ENCODE measurements at regions not wholly inside any gene's neighbourhood (a gene's known extent, or its start where the extent isn't known, plus 50 kb on each side); places are given as distances from the start of the nearest gene placed in this dataset.

DNA sequence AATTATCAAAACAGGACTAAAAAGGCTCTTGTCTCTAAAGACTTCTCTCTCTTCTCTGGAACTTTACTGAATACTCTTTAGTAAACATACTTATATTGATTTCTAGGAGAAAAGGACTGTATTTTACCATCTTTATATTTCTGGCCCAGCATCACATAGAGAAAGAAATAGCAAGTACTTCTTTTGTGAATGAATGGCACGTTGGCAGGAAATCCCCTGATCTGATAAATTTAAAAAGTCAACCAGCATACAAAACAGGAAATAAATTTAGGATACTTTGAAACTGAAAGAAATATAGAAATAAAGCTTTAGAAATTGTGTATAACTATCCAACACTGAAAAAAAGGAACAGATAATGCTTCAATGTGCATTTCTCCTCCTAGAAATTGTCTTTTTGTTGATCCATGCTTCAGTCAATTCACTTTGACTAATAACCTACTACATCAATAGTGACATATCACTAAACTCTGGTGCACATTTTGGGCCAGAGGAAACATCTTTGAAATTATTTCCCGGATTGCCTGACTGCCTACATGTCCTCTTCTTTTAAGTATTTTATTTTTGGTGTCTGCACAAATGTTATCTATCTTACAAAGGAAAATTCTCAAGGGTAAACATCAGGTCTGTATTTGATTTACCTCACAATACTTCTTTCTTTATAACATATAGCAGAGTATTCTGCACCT lies 183.5 kb upstream of the FSTL5 start:
- no peak for DNase-seq

DNA sequence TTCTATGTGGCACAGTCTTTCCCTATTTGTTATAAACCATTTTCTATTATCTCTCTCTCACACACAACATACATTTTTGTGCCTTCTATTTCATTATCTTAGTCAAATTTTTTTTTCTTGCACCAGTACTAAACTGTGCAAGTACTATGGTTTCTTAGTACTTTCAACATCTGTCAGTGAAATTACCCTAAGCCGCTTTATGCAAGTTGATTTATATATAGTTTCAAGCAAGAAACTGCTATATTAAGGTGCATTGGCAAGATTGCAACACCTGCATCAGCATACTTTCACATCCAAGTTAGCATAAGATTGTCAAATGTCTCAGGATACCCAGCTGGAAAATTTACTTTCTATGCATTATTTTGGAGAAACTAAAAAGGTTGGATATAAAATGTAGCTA lies 180.2 kb upstream of the FSTL5 start:
- DNase-seq: no peak

DNA sequence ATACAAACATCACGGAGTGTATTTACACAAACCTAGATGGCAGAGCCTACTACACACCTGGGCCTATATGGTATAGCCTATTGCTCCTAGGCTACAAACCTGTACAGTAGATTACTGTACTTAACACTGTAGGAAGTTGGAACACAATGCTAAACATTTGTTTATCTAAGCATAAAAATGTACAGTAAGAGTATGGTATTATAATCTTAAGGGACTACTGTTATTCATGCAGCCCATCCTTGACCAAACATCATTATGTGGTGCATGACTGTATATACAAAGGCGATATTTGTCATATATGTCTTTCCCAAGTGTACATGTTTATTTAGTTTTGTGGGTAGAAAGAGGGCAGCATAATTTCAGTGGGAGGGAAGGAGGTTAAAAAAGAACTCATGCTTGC lies 177.7 kb upstream of the FSTL5 start:
- no peak for DNase-seq

DNA sequence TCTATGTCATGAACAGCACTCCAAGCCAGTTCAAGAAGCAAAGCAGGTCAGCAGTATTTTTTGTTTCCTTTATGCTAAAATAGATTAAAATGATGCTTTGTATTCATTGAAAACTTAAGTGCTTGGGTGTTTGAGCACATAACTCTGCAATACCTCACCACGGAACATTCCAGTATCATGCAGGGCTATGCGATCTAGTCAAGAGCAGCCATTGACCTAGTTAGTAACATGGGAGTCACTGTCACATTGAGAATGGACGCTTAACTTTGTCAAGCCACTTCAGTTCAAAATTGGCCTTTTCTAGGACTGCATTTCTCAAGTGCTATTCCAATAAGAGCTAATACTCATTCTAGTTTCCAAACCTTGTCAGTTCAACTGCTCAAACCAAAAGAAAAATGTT lies 160.1 kb upstream of the FSTL5 start:
- DNase-seq: peak; percentile 29

- no peak for DNase-seq
These were observed 158.3 kb upstream of the FSTL5 start for GRCh38 chr4:162322054-162322453.

DNA sequence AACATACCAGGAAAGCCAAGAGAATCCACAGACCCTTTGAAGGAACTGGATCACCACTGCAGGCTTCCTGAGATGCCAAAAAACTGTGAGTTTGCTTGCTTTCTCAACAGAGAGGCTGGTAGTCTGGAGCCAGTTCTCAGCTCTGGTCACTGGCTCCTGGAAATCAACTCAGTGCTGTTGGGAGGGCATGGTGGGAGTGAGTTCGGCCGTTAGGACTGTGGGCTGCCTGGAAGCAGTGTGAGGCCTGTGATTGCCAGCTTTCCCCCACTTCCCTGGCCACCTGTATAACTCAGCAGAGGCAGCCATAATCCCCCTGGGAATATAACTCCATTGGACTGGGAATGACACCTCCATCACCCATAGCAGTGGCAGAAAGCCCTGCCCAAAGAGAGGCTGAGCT lies 122.0 kb upstream of the FSTL5 start:
- DNase-seq: no peak

DNA sequence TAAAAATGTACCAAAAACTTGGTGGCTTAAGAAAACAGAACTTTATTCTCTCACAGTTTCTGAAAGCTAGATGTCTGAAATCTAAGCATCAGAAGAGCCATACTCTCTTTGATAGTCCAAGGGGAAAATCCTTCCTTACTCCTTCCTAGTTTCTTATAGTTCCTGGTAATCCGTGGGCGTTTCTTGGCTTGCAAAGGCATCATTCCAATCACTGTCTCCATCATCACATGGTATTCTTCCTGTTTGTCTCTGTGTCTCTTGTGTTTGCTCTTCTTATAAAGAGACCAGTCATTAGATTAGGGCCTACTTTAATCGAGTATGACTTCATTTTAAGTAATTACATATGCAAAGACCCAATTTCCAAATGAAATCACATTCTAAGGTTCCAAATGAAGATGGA lies 118.9 kb upstream of the FSTL5 start:
- no peak for DNase-seq

GRCh38 chr4:162274354-162274753 lies 110.6 kb upstream of the FSTL5 start:
- no peak for DNase-seq

GRCh38 chr4:162272215-162272614 lies 108.4 kb upstream of the FSTL5 start:
- DNase-seq: no peak

DNA sequence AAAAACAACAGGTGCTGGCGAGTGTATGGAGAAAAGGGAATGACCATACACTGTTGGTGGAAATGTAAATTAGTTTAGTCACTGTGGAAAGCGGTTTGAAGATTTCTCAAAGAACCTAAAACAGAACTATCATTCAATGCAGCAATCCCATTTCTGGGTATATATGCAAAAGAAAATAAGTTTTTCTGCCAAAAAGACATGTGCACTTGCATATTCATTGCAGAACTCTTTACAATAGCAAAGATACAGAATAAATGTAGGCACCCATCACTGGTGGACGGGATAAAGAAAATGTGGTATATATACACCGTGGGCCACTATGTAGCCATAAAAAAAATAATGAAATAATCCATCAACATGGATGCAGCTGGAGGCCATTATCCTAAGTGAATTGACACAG lies 105.1 kb upstream of the FSTL5 start:
- DNase-seq: no peak

DNA sequence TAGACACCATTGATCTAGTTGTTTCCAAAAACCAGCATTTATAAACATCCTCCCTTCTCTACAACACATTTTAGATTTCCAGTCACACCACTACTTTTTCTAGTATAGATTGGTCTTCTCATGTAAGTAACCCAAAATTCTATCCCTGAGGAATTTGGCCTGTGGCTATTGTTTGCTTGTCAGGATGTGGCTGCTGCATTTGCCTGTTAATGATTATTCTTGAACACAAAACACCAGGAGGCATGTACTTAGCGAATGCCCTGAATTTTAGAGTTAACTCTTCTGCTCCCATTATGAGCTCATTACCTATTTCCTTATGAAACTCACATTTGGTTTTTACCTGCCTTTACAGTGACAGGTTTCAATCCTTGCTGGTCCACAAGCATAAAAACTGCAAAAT lies 102.0 kb upstream of the FSTL5 start:
- DNase-seq: no peak

DNA sequence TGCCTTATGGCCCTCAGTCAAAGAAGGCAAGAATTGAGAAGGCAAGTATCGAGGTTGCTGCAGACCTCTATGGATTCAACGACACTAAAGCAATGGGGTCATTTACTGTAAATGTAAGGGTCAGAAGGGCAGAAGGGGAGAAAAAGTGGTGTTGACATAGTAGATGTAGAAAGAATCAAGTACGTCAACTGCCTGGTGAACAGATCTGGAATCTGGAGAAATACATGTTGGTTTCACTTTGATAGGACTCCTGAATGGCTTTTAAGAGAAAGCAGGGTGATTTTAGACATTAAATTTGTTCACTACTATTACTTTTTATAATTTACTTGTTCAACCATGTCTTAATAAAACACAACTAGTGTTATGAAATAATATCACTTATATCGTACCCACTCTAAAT lies 81.3 kb upstream of the FSTL5 start:
- DNase-seq: no peak

GRCh38 chr4:162241857-162242256 lies 78.1 kb upstream of the FSTL5 start:
- DNase-seq: no peak

DNA sequence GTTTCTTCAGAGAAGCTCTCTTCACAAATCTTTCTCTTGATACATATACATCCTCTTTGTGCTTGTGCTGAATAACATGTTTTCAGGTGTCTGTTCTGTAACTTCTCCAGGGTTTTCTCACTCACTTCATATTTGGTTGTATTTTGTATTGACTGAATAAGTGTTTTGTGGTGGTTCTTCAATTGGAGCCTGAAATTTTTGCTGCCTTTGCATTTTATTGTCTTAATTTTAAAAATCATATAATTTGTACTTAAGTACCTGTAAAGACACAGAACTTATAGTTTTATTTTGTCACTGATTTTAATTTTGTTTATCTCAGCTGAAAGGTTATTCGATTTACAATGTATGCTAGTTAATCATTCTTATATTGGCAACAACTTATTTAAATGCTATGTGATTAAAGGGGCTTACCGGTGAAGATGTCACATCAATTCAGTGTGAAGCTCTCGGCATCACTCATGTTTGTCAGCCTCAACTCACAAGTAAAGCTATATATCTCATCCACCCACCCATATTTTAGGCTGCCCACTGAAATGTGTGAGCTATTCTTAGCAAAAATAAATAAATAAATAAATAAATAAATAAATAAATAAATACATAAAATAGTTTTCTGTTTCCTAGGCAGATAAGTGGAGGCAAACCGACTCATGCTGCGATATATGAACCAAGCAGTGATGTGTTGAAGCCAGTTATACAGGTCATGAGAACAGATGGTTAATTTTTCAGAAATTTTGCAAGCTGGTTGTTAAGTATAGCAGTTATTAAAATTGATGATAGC lies 76.4 kb upstream of the FSTL5 start:
- DNase-seq: no peak

DNA sequence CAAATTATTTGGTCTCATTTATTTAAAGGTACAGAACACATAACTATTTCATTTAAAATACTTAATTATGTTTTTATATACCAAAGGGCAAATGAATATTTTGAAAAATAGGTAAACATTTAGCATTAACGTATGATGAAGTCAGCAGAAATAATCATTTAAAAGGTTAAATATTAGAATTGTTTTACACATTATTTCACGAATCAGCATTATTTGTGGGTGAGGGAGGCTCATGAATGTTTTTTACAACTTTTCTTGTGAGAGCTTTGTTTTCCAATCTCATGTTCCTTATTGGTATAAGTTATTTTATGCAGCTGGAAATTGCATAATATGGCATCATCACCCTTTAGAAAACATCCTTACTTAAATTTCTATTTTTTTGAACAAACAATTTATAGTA lies 73.9 kb upstream of the FSTL5 start:
- no peak for DNase-seq

DNA sequence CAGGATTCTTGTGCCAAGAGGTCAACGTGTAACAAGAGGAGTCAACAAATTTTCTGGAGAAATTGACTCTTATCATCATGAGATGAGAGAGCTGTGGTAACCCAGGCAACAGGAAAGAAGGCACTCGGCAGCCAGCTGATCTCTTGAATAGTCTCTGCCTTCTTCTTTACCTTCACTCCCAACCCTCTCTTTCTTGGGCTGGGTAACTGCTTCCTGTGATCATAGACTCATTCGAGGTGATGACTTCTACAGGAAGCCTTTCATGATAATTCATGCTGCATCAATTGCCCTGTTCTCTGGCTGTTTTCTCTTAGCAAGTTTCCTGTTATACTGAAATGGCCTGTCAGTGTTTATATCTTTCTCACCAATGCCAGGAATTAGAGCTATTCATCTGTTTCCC lies 70.8 kb upstream of the FSTL5 start:
- no peak for DNase-seq

DNA sequence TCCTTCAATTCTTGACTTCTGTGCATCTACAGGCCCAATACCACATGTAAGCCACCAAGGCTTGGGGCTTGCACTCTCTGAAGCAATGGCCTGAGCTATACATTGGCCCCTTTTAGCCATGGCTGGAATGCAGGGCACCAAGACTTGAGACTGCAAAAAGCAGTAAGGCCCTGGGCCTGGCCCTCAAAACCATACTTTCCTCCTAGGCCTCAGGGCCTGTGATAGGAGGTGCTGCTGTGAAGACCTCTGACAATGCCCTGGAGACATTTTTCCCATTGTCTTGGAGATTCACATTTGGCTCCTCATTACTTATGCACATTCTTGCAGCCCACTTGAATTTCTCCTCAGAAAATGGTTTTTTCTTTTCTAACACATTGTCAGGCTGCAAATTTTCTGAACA lies 68.5 kb upstream of the FSTL5 start:
- no peak for DNase-seq

DNA sequence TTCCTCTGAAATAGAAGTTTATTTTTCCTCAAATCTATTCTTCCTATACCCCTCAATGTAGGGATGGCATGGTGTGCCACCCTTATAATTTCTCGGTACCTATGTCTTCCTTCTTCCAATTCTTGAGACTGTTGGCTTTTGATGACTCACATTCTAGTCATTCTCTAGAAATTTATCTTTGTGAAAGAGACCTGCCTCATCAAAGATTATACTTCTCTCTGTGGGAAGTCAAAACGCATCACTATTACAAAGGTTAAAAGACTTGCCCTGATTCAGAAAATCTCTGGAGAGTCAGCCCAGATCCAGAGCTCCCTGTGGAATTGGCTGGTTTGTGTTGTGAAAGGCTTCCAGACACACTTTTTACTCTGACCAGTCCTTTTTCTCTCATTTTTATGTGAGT lies 65.9 kb upstream of the FSTL5 start:
- peak; percentile 1 for DNase-seq

DNA sequence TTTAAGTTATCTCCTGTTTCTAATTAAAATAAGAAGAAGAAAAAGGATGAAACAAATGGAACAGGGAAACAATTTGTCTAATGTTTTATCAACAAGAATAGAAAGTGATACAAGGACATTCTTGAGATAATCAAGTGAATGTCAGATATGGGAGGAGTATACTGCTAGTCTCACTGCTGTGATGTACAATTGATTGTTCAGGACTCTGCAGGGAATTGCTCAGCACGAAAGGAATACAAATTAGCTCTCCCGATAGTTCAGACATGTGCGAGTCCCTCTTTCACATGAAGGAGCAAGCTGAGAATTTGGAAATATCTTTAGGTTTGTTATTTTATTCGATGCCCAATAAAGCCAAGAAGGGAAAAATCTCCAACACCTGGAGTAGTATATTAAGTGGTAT lies 57.3 kb upstream of the FSTL5 start:
- no peak for DNase-seq
